ENCODE measurements at regions not wholly inside any gene's neighbourhood (a gene's known extent, or its start where the extent isn't known, plus 50 kb on each side); places are given as distances from the start of the nearest gene placed in this dataset.

GRCh38 chr6:101257163-101257562, 136.3 kb upstream of the GRIK2 start:
- no peak for DNase-seq
- in situ Hi-C loops (cut with HindIII; ENCODE audit: low pct_ligation_motif_present, low pct_unique_long_range_greater_than_20kb, low sequenced_read_pairs) = no loop called here

GRCh38 chr6:101259505-101259904, 134.0 kb upstream of the GRIK2 start:
- in situ Hi-C loops (cut with HindIII; ENCODE audit: low pct_ligation_motif_present, low pct_unique_long_range_greater_than_20kb, low sequenced_read_pairs) = no loop called here

GRCh38 chr6:101263596-101263995, 129.9 kb upstream of the GRIK2 start:
- in situ Hi-C loops (cut with HindIII; ENCODE audit: low pct_ligation_motif_present, low pct_unique_long_range_greater_than_20kb, low sequenced_read_pairs) = no loop called here
- DNase-seq = no peak

More at GRCh38 chr6:101259505-101259904, 134.0 kb upstream of the GRIK2 start:
- no peak for DNase-seq

- in situ Hi-C loops (cut with HindIII; ENCODE audit: low pct_ligation_motif_present, low pct_unique_long_range_greater_than_20kb, low sequenced_read_pairs) = no loop called here
- no peak for DNase-seq
Observed at GRCh38 chr6:101266063-101266462, 127.4 kb upstream of the GRIK2 start.

GRCh38 chr6:101268541-101268940, 125.0 kb upstream of the GRIK2 start:
- DNase-seq = no peak
- in situ Hi-C loops (cut with HindIII; ENCODE audit: low pct_ligation_motif_present, low pct_unique_long_range_greater_than_20kb, low sequenced_read_pairs) = no loop called here

- no peak for DNase-seq
- in situ Hi-C loops (cut with HindIII; ENCODE audit: low pct_ligation_motif_present, low pct_unique_long_range_greater_than_20kb, low sequenced_read_pairs) = no loop called here
Observed at GRCh38 chr6:101275251-101275650, 118.3 kb upstream of the GRIK2 start.

- in situ Hi-C loops (cut with HindIII; ENCODE audit: low pct_ligation_motif_present, low pct_unique_long_range_greater_than_20kb, low sequenced_read_pairs) = no loop called here
- no peak for DNase-seq
Observed at GRCh38 chr6:101276066-101276465, 117.4 kb upstream of the GRIK2 start.

GRCh38 chr6:101279410-101279809, 114.1 kb upstream of the GRIK2 start:
- DNase-seq = no peak
- in situ Hi-C loops (cut with HindIII; ENCODE audit: low pct_ligation_motif_present, low pct_unique_long_range_greater_than_20kb, low sequenced_read_pairs) = no loop called here

- in situ Hi-C loops (cut with HindIII; ENCODE audit: low pct_ligation_motif_present, low pct_unique_long_range_greater_than_20kb, low sequenced_read_pairs) = no loop called here
- no peak for DNase-seq
Observed at GRCh38 chr6:101281266-101281665, 112.2 kb upstream of the GRIK2 start.

- no peak for DNase-seq
- in situ Hi-C loops (cut with HindIII; ENCODE audit: low pct_ligation_motif_present, low pct_unique_long_range_greater_than_20kb, low sequenced_read_pairs) = no loop called here
Observed at GRCh38 chr6:101284131-101284530, 109.4 kb upstream of the GRIK2 start.

- DNase-seq = no peak
- in situ Hi-C loops (cut with HindIII; ENCODE audit: low pct_ligation_motif_present, low pct_unique_long_range_greater_than_20kb, low sequenced_read_pairs) = no loop called here
Observed at GRCh38 chr6:101286146-101286545, 107.4 kb upstream of the GRIK2 start.

- DNase-seq = no peak
- in situ Hi-C loops (cut with HindIII; ENCODE audit: low pct_ligation_motif_present, low pct_unique_long_range_greater_than_20kb, low sequenced_read_pairs) = no loop called here
Observed at GRCh38 chr6:101290346-101290745, 103.2 kb upstream of the GRIK2 start.

GRCh38 chr6:101294051-101294638, 99.4 kb upstream of the GRIK2 start:
- in situ Hi-C loops (cut with HindIII; ENCODE audit: low pct_ligation_motif_present, low pct_unique_long_range_greater_than_20kb, low sequenced_read_pairs) = no loop called here
- DNase-seq = no peak

- no peak for DNase-seq
- in situ Hi-C loops (cut with HindIII; ENCODE audit: low pct_ligation_motif_present, low pct_unique_long_range_greater_than_20kb, low sequenced_read_pairs) = no loop called here
Observed at GRCh38 chr6:101294676-101295075, 98.8 kb upstream of the GRIK2 start.

- no peak for DNase-seq
- in situ Hi-C loops (cut with HindIII; ENCODE audit: low pct_ligation_motif_present, low pct_unique_long_range_greater_than_20kb, low sequenced_read_pairs) = no loop called here
Observed at GRCh38 chr6:101296169-101296960, 97.1 kb upstream of the GRIK2 start.

GRCh38 chr6:101302593-101302992, 90.9 kb upstream of the GRIK2 start:
- DNase-seq = no peak
- in situ Hi-C loops (cut with HindIII; ENCODE audit: low pct_ligation_motif_present, low pct_unique_long_range_greater_than_20kb, low sequenced_read_pairs) = no loop called here

- in situ Hi-C loops (cut with HindIII; ENCODE audit: low pct_ligation_motif_present, low pct_unique_long_range_greater_than_20kb, low sequenced_read_pairs) = no loop called here
Observed at GRCh38 chr6:101303495-101303894, 90.0 kb upstream of the GRIK2 start.

GRCh38 chr6:101312652-101313051, 80.9 kb upstream of the GRIK2 start:
- in situ Hi-C loops (cut with HindIII; ENCODE audit: low pct_ligation_motif_present, low pct_unique_long_range_greater_than_20kb, low sequenced_read_pairs) = no loop called here

More at GRCh38 chr6:101303495-101303894, 90.0 kb upstream of the GRIK2 start:
- no peak for DNase-seq

GRCh38 chr6:101322921-101323320, 70.6 kb upstream of the GRIK2 start:
- DNase-seq = no peak
- in situ Hi-C loops (cut with HindIII; ENCODE audit: low pct_ligation_motif_present, low pct_unique_long_range_greater_than_20kb, low sequenced_read_pairs) = no loop called here

More at GRCh38 chr6:101312652-101313051, 80.9 kb upstream of the GRIK2 start:
- no peak for DNase-seq

GRCh38 chr6:101326411-101326810, 67.1 kb upstream of the GRIK2 start:
- in situ Hi-C loops (cut with HindIII; ENCODE audit: low pct_ligation_motif_present, low pct_unique_long_range_greater_than_20kb, low sequenced_read_pairs) = no loop called here
- DNase-seq = no peak
